ENCODE measurements at regions not wholly inside any gene's neighbourhood (a gene's known extent, or its start where the extent isn't known, plus 50 kb on each side); places are given as distances from the start of the nearest gene placed in this dataset.

GRCh38 chr3:34229876-34230275 lies 431.4 kb downstream of the PDCD6IP start:
- TF ChIP-seq CTCF (conservative IDR thresholded peaks at IDR 0.05; ENCODE audit: low read depth in 2 of 2) (no peak), EZH2phosphoT487 (IDR thresholded peaks at IDR 0.05; ENCODE audit: unreplicated experiment) (no peak), EZH2 (IDR thresholded peaks at IDR 0.05; ENCODE audit: low read depth, unreplicated experiment) (no peak), POLR2AphosphoS5 (IDR thresholded peaks at IDR 0.05; ENCODE audit: low read depth) (no peak), REST (IDR thresholded peaks at IDR 0.05; ENCODE audit: unreplicated experiment) (no peak), NANOG (IDR thresholded peaks at IDR 0.05; ENCODE audit: borderline replicate concordance) (no peak), CREB1 (CRISPR knock-in tag; IDR thresholded peaks at IDR 0.05; ENCODE audit: low read depth) (no peak), JUNB (IDR thresholded peaks at IDR 0.05; ENCODE audit: unreplicated experiment) (no peak), ZNF114 (CRISPR knock-in tag; IDR thresholded peaks at IDR 0.05) (no peak), STAT1 (IDR thresholded peaks at IDR 0.05; ENCODE audit: unreplicated experiment) (no peak)
- TF ChIP-seq, protein P1, sequence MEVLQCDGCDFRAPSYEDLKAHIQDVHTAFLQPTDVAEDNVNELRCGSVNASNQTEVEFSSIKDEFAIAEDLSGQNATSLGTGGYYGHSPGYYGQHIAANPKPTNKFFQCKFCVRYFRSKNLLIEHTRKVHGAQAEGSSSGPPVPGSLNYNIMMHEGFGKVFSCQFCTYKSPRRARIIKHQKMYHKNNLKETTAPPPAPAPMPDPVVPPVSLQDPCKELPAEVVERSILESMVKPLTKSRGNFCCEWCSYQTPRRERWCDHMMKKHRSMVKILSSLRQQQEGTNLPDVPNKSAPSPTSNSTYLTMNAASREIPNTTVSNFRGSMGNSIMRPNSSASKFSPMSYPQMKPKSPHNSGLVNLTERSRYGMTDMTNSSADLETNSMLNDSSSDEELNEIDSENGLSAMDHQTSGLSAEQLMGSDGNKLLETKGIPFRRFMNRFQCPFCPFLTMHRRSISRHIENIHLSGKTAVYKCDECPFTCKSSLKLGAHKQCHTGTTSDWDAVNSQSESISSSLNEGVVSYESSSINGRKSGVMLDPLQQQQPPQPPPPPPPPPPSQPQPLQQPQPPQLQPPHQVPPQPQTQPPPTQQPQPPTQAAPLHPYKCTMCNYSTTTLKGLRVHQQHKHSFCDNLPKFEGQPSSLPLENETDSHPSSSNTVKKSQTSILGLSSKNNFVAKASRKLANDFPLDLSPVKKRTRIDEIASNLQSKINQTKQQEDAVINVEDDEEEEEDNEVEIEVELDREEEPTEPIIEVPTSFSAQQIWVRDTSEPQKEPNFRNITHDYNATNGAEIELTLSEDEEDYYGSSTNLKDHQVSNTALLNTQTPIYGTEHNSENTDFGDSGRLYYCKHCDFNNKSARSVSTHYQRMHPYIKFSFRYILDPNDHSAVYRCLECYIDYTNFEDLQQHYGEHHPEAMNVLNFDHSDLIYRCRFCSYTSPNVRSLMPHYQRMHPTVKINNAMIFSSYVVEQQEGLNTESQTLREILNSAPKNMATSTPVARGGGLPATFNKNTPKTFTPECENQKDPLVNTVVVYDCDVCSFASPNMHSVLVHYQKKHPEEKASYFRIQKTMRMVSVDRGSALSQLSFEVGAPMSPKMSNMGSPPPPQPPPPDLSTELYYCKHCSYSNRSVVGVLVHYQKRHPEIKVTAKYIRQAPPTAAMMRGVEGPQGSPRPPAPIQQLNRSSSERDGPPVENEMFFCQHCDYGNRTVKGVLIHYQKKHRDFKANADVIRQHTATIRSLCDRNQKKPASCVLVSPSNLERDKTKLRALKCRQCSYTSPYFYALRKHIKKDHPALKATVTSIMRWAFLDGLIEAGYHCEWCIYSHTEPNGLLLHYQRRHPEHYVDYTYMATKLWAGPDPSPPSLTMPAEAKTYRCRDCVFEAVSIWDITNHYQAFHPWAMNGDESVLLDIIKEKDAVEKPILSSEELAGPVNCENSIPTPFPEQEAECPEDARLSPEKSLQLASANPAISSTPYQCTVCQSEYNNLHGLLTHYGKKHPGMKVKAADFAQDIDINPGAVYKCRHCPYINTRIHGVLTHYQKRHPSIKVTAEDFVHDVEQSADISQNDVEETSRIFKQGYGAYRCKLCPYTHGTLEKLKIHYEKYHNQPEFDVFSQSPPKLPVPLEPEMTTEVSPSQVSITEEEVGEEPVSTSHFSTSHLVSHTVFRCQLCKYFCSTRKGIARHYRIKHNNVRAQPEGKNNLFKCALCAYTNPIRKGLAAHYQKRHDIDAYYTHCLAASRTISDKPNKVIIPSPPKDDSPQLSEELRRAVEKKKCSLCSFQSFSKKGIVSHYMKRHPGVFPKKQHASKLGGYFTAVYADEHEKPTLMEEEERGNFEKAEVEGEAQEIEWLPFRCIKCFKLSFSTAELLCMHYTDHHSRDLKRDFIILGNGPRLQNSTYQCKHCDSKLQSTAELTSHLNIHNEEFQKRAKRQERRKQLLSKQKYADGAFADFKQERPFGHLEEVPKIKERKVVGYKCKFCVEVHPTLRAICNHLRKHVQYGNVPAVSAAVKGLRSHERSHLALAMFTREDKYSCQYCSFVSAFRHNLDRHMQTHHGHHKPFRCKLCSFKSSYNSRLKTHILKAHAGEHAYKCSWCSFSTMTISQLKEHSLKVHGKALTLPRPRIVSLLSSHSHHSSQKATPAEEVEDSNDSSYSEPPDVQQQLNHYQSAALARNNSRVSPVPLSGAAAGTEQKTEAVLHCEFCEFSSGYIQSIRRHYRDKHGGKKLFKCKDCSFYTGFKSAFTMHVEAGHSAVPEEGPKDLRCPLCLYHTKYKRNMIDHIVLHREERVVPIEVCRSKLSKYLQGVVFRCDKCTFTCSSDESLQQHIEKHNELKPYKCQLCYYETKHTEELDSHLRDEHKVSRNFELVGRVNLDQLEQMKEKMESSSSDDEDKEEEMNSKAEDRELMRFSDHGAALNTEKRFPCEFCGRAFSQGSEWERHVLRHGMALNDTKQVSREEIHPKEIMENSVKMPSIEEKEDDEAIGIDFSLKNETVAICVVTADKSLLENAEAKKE (CRISPR knock-in tag; IDR thresholded peaks at IDR 0.05) = no peak
- TF ChIP-seq, protein P2, sequence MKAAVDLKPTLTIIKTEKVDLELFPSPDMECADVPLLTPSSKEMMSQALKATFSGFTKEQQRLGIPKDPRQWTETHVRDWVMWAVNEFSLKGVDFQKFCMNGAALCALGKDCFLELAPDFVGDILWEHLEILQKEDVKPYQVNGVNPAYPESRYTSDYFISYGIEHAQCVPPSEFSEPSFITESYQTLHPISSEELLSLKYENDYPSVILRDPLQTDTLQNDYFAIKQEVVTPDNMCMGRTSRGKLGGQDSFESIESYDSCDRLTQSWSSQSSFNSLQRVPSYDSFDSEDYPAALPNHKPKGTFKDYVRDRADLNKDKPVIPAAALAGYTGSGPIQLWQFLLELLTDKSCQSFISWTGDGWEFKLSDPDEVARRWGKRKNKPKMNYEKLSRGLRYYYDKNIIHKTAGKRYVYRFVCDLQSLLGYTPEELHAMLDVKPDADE (IDR thresholded peaks at IDR 0.05) = no peak

All from GM23338 (cell line).